H1 (cell line): ENCODE measurements at regions not wholly inside any gene's neighbourhood (a gene's known extent, or its start where the extent isn't known, plus 50 kb on each side); places are given as distances from the start of the nearest gene placed in this dataset.

Experiments
- CTCF ChIA-PET: fragments of 300-600 bp; sonication (Branson Sonifier 250); formaldehyde crosslinking; loops from one replicate; lab custom pipeline; 2021; ENCODE audit not compliant: partially characterized antibody; lab: Charles Lee
- POLR2A ChIA-PET: fragments of 300-600 bp; sonication (Branson Sonifier 250); formaldehyde crosslinking; loops from one replicate; lab custom pipeline; 2021; ENCODE audit warnings: inconsistent platforms; ENCODE audit not compliant: partially characterized antibody; lab: Charles Lee
- DNase-seq, 2 experiments: peaks; one replicate each; pipeline versions ENCODE4 v3.0.0 to v3.0.0-alpha.2; 2010 to 2022; ENCODE audit warnings: low spot score in 2 of 2, low read depth in 1 of 2, mixed read lengths in 1 of 2
- FAIRE-seq: peaks from 2 replicates; lab custom pipeline; 2011; peaks lifted over from hg19 to GRCh38; lab: Jason Lieb, UNC
- H2AFZ ChIP-seq: 2 replicates; pipeline ENCODE4 v1.8.1; 2012; ENCODE audit warnings: low read length, inconsistent platforms
- H2AK5ac ChIP-seq: 2 replicates; pipeline ENCODE4 v1.6.1; 2013; ENCODE audit warnings: low read depth, low read length
- H2BK120ac ChIP-seq: replicated peaks from 2 replicates; pipeline ENCODE3; 2013; ENCODE audit warnings: low read depth, low read length, inconsistent platforms
- H2BK12ac ChIP-seq: 2 replicates; pipeline ENCODE4 v1.6.1; 2013; ENCODE audit warnings: low read depth, low read length
- H2BK15ac ChIP-seq: 2 replicates; pipeline ENCODE4 v1.6.1; 2013; ENCODE audit warnings: low read length
- H2BK20ac ChIP-seq: 2 replicates; pipeline ENCODE4 v1.6.1; 2013; ENCODE audit warnings: low read length
- H2BK5ac ChIP-seq: 2 replicates; pipeline ENCODE4 v1.6.1; 2013; ENCODE audit warnings: low read depth, low read length
- H3K14ac ChIP-seq: 2 replicates; pipeline ENCODE4 v1.6.1; 2013; ENCODE audit warnings: inconsistent platforms; ENCODE audit not compliant: insufficient read length
- H3K18ac ChIP-seq: 2 replicates; pipeline ENCODE4 v1.6.1; 2013; ENCODE audit warnings: low read length; ENCODE audit errors: extremely low read depth
- H3K23ac ChIP-seq: 2 replicates; pipeline ENCODE4 v1.6.1; 2013; ENCODE audit warnings: inconsistent platforms; ENCODE audit not compliant: insufficient read length
- H3K23me2 ChIP-seq: 2 replicates; pipeline ENCODE4 v1.6.1; 2013; ENCODE audit warnings: low read depth, low read length
- H3K27ac ChIP-seq: 2 replicates; pipeline ENCODE4 v1.6.1; 2011; ENCODE audit warnings: low read depth, low read length, inconsistent platforms
- H3K27me3 ChIP-seq, 4 experiments: replicated peaks in 1 of 4; 1 replicate in 1 of 4; 2 replicates in 3 of 4; pipeline versions ENCODE4 v1.6.1 to v1.8.1; 2011 to 2013; ENCODE audit warnings: low read length in 3 of 4, mild to moderate bottlenecking in 3 of 4, inconsistent platforms in 2 of 4, mixed read lengths in 2 of 4, moderate library complexity in 1 of 4; ENCODE audit not compliant: control insufficient read depth in 3 of 4, insufficient read depth in 3 of 4; ENCODE audit errors: extremely low read depth in 1 of 4
- H3K36me3 ChIP-seq, 4 experiments: 2 replicates each; pipeline versions ENCODE4 v1.6.1 to v1.8.1; 2011 to 2013; ENCODE audit warnings: mild to moderate bottlenecking in 4 of 4, low read length in 3 of 4, moderate library complexity in 2 of 4, control low read depth in 1 of 4, inconsistent platforms in 1 of 4; ENCODE audit not compliant: insufficient read depth in 4 of 4, control insufficient read depth in 2 of 4
- H3K4ac ChIP-seq: replicated peaks from 2 replicates; pipeline ENCODE3; 2013; ENCODE audit warnings: low read length, low read depth, mixed read lengths, inconsistent platforms; ENCODE audit not compliant: insufficient read length
- H3K4me1 ChIP-seq, 4 experiments: replicated peaks in 1 of 4; 1 replicate in 1 of 4; 2 replicates in 3 of 4; pipeline versions ENCODE4 v1.6.1 to v1.8.1; 2011 to 2013; ENCODE audit warnings: low read length in 3 of 4, inconsistent platforms in 2 of 4, mixed read lengths in 1 of 4; ENCODE audit not compliant: insufficient read depth in 4 of 4, control insufficient read depth in 3 of 4
- H3K4me2 ChIP-seq, 2 experiments: 2 replicates each; pipeline versions ENCODE4 v1.6.1 to v1.8.1; 2011 to 2013; ENCODE audit warnings: low read depth in 2 of 2, low read length in 2 of 2, control low read depth in 1 of 2, inconsistent platforms in 1 of 2, mild to moderate bottlenecking in 1 of 2; ENCODE audit not compliant: insufficient read depth in 1 of 2
- H3K4me3 ChIP-seq, 4 experiments: fragments of 200-600, 300-600 bp in 1 of 4; sonication (generic), shearing (Covaris generic), sonication (Bioruptor Twin) in 1 of 4; 2 replicates each; pipeline versions ENCODE4 v1.5.1 to v1.8.1; 2011 to 2016; ENCODE audit warnings: low read length in 4 of 4, low read depth in 3 of 4, control low read depth in 2 of 4, inconsistent platforms in 2 of 4, mild to moderate bottlenecking in 2 of 4, mixed read lengths in 1 of 4, moderate library complexity in 1 of 4; ENCODE audit not compliant: insufficient read depth in 2 of 4; ENCODE audit errors: extremely low read depth in 1 of 4
- H3K56ac ChIP-seq: replicated peaks from 2 replicates; pipeline ENCODE3; 2013; ENCODE audit warnings: low read depth, mild to moderate bottlenecking, mixed read lengths, low read length, inconsistent platforms; ENCODE audit not compliant: insufficient read length
- H3K79me1 ChIP-seq: 2 replicates; pipeline ENCODE4 v1.6.1; 2013; ENCODE audit warnings: low read depth, low read length, control low read depth
- H3K79me2 ChIP-seq, 2 experiments: 2 replicates each; pipeline versions ENCODE4 v1.6.1 to v1.8.1; 2012 to 2013; ENCODE audit warnings: low read length in 2 of 2, mild to moderate bottlenecking in 2 of 2, inconsistent platforms in 1 of 2; ENCODE audit not compliant: insufficient read depth in 2 of 2, control insufficient read depth in 1 of 2
- H3K9ac ChIP-seq, 4 experiments: replicated peaks in 1 of 4; 1 replicate in 1 of 4; 2 replicates in 3 of 4; pipeline versions ENCODE4 v1.6.1 to v1.8.1; 2011 to 2013; ENCODE audit warnings: low read depth in 3 of 4, low read length in 3 of 4, control low read depth in 2 of 4, mild to moderate bottlenecking in 2 of 4, moderate library complexity in 2 of 4, inconsistent platforms in 1 of 4; ENCODE audit errors: extremely low read depth in 1 of 4
- H3K9me3 ChIP-seq, 2 experiments: 2 replicates each; pipeline versions ENCODE4 v1.6.1 to v1.8.1; 2012 to 2013; ENCODE audit warnings: mild to moderate bottlenecking in 2 of 2, moderate library complexity in 2 of 2, control low read depth in 1 of 2, inconsistent platforms in 1 of 2, low read depth in 1 of 2, low read length in 1 of 2, mixed read lengths in 1 of 2; ENCODE audit not compliant: insufficient read depth in 2 of 2
- H4K20me1 ChIP-seq, 2 experiments: replicated peaks in 1 of 2; 2 replicates each; pipeline versions ENCODE3 to v1.8.1; 2011 to 2013; ENCODE audit warnings: inconsistent platforms in 2 of 2, low read length in 2 of 2, mild to moderate bottlenecking in 1 of 2; ENCODE audit not compliant: insufficient read depth in 2 of 2, control insufficient read depth in 1 of 2
- H4K5ac ChIP-seq: 2 replicates; pipeline ENCODE4 v1.6.1; 2013; ENCODE audit warnings: low read length, low read depth, mixed read lengths, inconsistent platforms; ENCODE audit not compliant: insufficient read length
- H4K8ac ChIP-seq: 2 replicates; pipeline ENCODE4 v1.8.0; 2013; ENCODE audit warnings: mild to moderate bottlenecking, moderate library complexity, low read length, inconsistent platforms; ENCODE audit not compliant: insufficient read depth; ENCODE audit errors: extremely low read depth
- H4K91ac ChIP-seq: replicated peaks from 2 replicates; pipeline ENCODE3; 2013; ENCODE audit warnings: low read length, mixed read lengths, inconsistent platforms; ENCODE audit not compliant: insufficient read length
- CEBPB ChIP-seq: IDR thresholded peaks from 2 replicates; pipeline ENCODE4 v1.6.1; 2012; ENCODE audit warnings: low read depth, low read length
- EZH2 ChIP-seq: fragments of 200-600 bp; sonication (generic); IDR thresholded peaks from 2 replicates; pipeline ENCODE4 v1.7.1; 2012; ENCODE audit warnings: low read depth, mild to moderate bottlenecking, moderate library complexity, low read length, inconsistent platforms; ENCODE audit not compliant: severe bottlenecking
- FOSL1 ChIP-seq: IDR thresholded peaks from 2 replicates; pipeline ENCODE4 v1.6.1; 2011; ENCODE audit warnings: mild to moderate bottlenecking, low read depth, low read length, moderate library complexity; ENCODE audit not compliant: insufficient read depth
- HDAC2 ChIP-seq, 2 experiments: fragments of 300-600 bp in 1 of 2; sonication (generic) in 1 of 2; IDR thresholded peaks; 2 replicates each; pipeline ENCODE4 v1.6.1; 2011 to 2012; ENCODE audit warnings: low read depth in 2 of 2, low read length in 2 of 2, mild to moderate bottlenecking in 2 of 2, moderate library complexity in 2 of 2, borderline replicate concordance in 1 of 2, inconsistent platforms in 1 of 2
- JUN ChIP-seq: IDR thresholded peaks from 2 replicates; pipeline ENCODE4 v1.6.1; 2011; ENCODE audit warnings: low read depth, mild to moderate bottlenecking, improper control_type of control experiment, low read length
- KDM5A ChIP-seq: fragments of 200-600 bp; IDR thresholded peaks from 2 replicates; pipeline ENCODE4 v1.7.1; 2012; ENCODE audit warnings: mild to moderate bottlenecking, low read length, inconsistent platforms, mixed read lengths
- NRF1 ChIP-seq: IDR thresholded peaks from 2 replicates; pipeline ENCODE4 v1.6.1; 2011; ENCODE audit warnings: mild to moderate bottlenecking, low read depth, low read length, improper control_type of control experiment
- RAD21 ChIP-seq, 2 experiments: IDR thresholded peaks in 1 of 2; conservative IDR thresholded peaks in 1 of 2; 2 replicates each; pipeline ENCODE4 v1.6.1; 2011; ENCODE audit warnings: low read depth in 2 of 2, low read length in 2 of 2, improper control_type of control experiment in 1 of 2, inconsistent platforms in 1 of 2, mild to moderate bottlenecking in 1 of 2, moderate library complexity in 1 of 2
- RBBP5 ChIP-seq: IDR thresholded peaks from 2 replicates; pipeline ENCODE4 v1.7.1; 2012; ENCODE audit warnings: low read depth, mild to moderate bottlenecking, inconsistent platforms, low read length, moderate library complexity, borderline replicate concordance
- RFX5 ChIP-seq: IDR thresholded peaks from 2 replicates; pipeline ENCODE4 v1.6.1; 2011; ENCODE audit warnings: low read depth, low read length, improper control_type of control experiment, borderline replicate concordance
- SUZ12 ChIP-seq: fragments of 200-600 bp; sonication (generic); IDR thresholded peaks from 2 replicates; pipeline ENCODE4 v1.6.1; 2012; ENCODE audit warnings: mild to moderate bottlenecking, inconsistent platforms, low read length, moderate library complexity, mixed read lengths
- TBP ChIP-seq: IDR thresholded peaks from 2 replicates; pipeline ENCODE4 v1.6.1; 2011; ENCODE audit warnings: low read depth, low read length, improper control_type of control experiment
- ZNF274 ChIP-seq: IDR thresholded peaks from 2 replicates; pipeline ENCODE4 v1.7.0; 2012; ENCODE audit warnings: low read length, borderline replicate concordance; ENCODE audit errors: extremely low read depth
- WGBS, 2 experiments: shearing (Covaris generic) in 1 of 2; methylation state at CpG; one replicate each; pipeline versions ENCODE4 v1.1.6 to v1.1.7; 2013 to 2015; ENCODE audit warnings: low lambda C conversion rate in 2 of 2, mixed read lengths in 2 of 2, inconsistent platforms in 1 of 2, low coverage in 1 of 2, missing lambda C conversion rate in 1 of 2; ENCODE audit not compliant: insufficient replicate concordance in 2 of 2, insufficient coverage in 1 of 2, insufficient read length in 1 of 2; ENCODE audit errors: extremely low coverage in 1 of 2, missing lambda C conversion rate in 1 of 2; 5-methylcytosine and 5-hydroxymethylcytosine counted together
- TF ChIP-seq, protein P1 (sequence below): IDR thresholded peaks from 2 replicates; pipeline ENCODE4 v1.6.1; 2012; ENCODE audit warnings: inconsistent platforms

DNA sequence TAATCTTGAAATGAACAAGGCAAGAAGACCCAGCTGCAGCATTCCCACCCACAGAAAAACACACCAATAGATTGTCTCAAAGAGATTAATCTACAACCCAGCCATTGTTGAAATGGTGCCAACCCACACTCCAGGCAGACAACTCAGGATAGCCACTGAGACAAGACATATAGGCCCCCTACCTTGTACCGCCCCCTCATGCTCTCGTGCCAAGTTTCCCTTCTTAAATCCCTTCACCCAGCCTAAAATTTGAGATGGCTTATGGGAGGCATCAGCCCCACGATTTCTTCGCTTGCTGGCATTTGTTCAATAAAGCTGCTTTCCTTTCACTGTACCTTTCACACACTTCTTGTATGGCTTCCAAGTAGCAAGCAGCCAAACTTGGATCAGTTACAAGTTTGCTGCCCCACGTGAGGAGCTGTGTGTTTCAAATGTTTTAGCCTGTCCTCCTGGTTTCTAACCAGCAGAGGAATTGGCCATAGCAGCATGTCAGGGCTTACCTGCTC, 1754.1 kb downstream of the C4orf33 start:
- DNase-seq = no peak
- Histone ChIP-seq H2BK20ac (no peak overlapping the region), H3K14ac (no peak overlapping the region), H4K5ac (no peak overlapping the region), H3K18ac (no peak overlapping the region), H3K9me3 (no peaks in the 10 kb centered on the region), H3K4me2 (no peak overlapping the region), H2AFZ (no peak overlapping the region), H4K91ac (no peak overlapping the region), H3K56ac (no peak overlapping the region), H3K79me2 (no peaks in the 10 kb centered on the region), H3K79me1 (no peaks in the 10 kb centered on the region), H3K4me1 (no peaks in the 10 kb centered on the region), H3K27me3 (no peaks in the 10 kb centered on the region), H3K4me3 (no peak overlapping the region), H3K36me3 (no peaks in the 10 kb centered on the region), H3K9ac (no peak overlapping the region), H3K23ac (no peak overlapping the region), H3K4ac (no peak overlapping the region), H2BK5ac (no peak overlapping the region), H3K23me2 (no peaks in the 10 kb centered on the region), H2BK12ac (no peak overlapping the region), H4K8ac (no peak overlapping the region), H3K27ac (no peak overlapping the region), H2BK120ac (no peak overlapping the region), H4K20me1 (no peaks in the 10 kb centered on the region), H2AK5ac (no peak overlapping the region), H2BK15ac (no peak overlapping the region)
- ChIA-PET POLR2A (no interaction called here), CTCF (interaction anchor here (0.6 to 1.2 kb wide), 2 partner anchors 17 to 32 kb away, joined by 3 to 4 read pairs; no protein-coding TSS in a partner anchor)
- no peak for FAIRE-seq
- WGBS, 2 experiments = 86% methylated on average over 5 of the region's 5 CpGs; no CpG with 5 or more reads in 1 of the 2 experiments
- no peak for TF ChIP-seq EZH2
- TF ChIP-seq RFX5 = no peak
- TF ChIP-seq KDM5A = no peak
- TF ChIP-seq RAD21 (IDR thresholded peaks at IDR 0.05 in 1 of 2, conservative IDR thresholded peaks at IDR 0.05 in 1 of 2; ENCODE audit: low read depth in 2 of 2, low read length in 2 of 2) = no peak
- no peak for TF ChIP-seq JUN
- no peak for TF ChIP-seq FOSL1
- no peak for TF ChIP-seq CEBPB
- TF ChIP-seq HDAC2 (IDR thresholded peaks at IDR 0.05; ENCODE audit: borderline replicate concordance in 1 of 2, low read depth in 2 of 2, low read length in 2 of 2) = no peak
- TF ChIP-seq NRF1 = no peak
- TF ChIP-seq TBP = no peak
- TF ChIP-seq ZNF274 = no peak
- no peak for TF ChIP-seq SUZ12
- no peak for TF ChIP-seq RBBP5
- TF ChIP-seq, protein P1, sequence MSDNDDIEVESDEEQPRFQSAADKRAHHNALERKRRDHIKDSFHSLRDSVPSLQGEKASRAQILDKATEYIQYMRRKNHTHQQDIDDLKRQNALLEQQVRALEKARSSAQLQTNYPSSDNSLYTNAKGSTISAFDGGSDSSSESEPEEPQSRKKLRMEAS = no peak
